Cardiac fibroblast (primary cell): ENCODE measurements at regions not wholly inside any gene's neighbourhood (a gene's known extent, or its start where the extent isn't known, plus 50 kb on each side); places are given as distances from the start of the nearest gene placed in this dataset.
A peak's percentile ranks its signal among the peaks of the same experiment; 100 is the strongest.

ENCODE experiments used
- DNase-seq, 2 donors: peaks; one replicate each; pipeline versions ENCODE4 v3.0.0 to v3.0.0-alpha.2; 2010; ENCODE audit warnings: low read depth in 2 of 2
- H3K4me3 ChIP-seq, 2 donors: replicated peaks in 1 of 2; 1 replicate in 1 of 2; 2 replicates in 1 of 2; pipeline ENCODE4 v1.5.1; 2011; ENCODE audit warnings: low read depth in 2 of 2, low read length in 2 of 2, mild to moderate bottlenecking in 2 of 2, moderate library complexity in 1 of 2
- TF ChIP-seq, protein P1 (sequence below): IDR thresholded peaks from one replicate; pipeline ENCODE4 v1.5.1; 2011; ENCODE audit warnings: low read depth, mild to moderate bottlenecking, low read length, inconsistent platforms

- TF ChIP-seq, protein P1, sequence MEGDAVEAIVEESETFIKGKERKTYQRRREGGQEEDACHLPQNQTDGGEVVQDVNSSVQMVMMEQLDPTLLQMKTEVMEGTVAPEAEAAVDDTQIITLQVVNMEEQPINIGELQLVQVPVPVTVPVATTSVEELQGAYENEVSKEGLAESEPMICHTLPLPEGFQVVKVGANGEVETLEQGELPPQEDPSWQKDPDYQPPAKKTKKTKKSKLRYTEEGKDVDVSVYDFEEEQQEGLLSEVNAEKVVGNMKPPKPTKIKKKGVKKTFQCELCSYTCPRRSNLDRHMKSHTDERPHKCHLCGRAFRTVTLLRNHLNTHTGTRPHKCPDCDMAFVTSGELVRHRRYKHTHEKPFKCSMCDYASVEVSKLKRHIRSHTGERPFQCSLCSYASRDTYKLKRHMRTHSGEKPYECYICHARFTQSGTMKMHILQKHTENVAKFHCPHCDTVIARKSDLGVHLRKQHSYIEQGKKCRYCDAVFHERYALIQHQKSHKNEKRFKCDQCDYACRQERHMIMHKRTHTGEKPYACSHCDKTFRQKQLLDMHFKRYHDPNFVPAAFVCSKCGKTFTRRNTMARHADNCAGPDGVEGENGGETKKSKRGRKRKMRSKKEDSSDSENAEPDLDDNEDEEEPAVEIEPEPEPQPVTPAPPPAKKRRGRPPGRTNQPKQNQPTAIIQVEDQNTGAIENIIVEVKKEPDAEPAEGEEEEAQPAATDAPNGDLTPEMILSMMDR, result no peak
- DNase-seq, result no peak
- no peak overlapping the region for H3K4me3 ChIP-seq
Observed at GRCh38 chr2:51145761-51146160, 113.8 kb upstream of the NRXN1 start.

DNA sequence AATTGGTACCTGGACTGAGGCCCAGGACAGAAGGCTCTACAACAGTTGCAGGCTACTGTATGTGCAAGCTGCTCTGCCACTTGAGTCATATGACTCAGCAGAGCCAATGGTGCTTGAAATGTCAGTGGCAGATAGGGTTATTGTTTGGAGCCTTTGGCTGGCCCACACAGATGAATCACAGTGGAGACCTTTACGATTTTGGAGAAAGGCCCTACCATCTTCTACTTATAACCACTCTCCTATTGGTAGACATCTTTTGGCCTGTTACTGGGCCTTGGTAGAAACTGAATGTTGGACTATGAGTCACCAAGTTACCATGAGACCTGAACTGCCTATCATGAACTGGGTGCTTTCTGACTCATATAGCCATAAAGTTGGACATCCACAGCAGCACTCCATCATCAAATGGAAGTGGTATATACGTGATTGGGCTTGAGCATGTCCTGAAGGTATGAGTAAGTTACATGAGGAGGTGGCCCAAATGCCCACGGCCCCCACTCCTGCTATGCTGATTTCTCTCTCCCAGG, 88.9 kb upstream of the NRXN1 start:
- peak in 1 of 2 donors; percentile 9 for DNase-seq
- TF ChIP-seq, protein P1, result no peak
- H3K4me3 ChIP-seq, result no peak overlapping the region

- DNase-seq, result no peak
- TF ChIP-seq, protein P1, result no peak
- no peak overlapping the region for H3K4me3 ChIP-seq
Observed at GRCh38 chr2:51111532-51111931, 79.6 kb upstream of the NRXN1 start.

GRCh38 chr2:51108794-51109193, 76.9 kb upstream of the NRXN1 start:
- H3K4me3 ChIP-seq, result no peak overlapping the region
- TF ChIP-seq, protein P1, result no peak
- DNase-seq, result no peak

DNA sequence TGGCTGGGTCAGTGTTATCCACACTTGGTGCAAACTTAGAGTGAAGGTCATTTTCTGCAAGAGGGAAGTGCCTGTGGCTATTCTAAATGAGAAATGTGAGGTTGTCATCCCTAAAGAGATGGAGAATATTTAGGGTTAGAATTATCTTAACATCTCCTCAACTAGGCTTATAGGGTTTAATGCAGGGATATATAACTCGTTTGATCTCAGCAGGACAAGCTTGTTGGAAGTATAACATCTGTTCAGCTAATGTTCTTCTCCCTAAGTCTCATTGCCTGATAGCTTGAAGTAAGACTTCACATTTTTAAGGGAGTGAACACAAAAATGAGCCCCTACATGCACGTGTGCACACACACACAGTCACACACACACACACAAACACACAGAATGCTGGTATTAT, 75.9 kb upstream of the NRXN1 start:
- TF ChIP-seq, protein P1, result no peak
- no peak overlapping the region for H3K4me3 ChIP-seq
- DNase-seq, result no peak

DNA sequence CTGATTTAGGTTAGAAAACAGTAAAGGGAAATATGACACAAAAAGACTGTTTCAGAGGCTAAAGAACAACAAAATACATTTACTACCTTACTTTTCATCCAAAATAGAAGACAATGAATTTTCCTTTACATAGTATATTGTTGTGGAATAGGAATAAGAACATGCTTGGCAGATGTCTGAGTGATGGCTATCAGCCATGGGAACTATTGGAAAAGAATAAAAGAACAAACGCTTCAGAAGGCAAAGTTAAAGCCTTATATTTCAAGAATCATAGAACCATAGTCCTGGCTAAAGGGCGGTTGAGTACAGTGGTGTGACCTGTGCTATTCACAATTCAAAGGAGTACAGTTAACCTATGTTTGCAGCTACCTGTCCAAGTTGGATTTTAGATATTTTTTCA, 73.9 kb upstream of the NRXN1 start:
- TF ChIP-seq, protein P1, result no peak
- H3K4me3 ChIP-seq, result no peak overlapping the region
- no peak for DNase-seq

DNA sequence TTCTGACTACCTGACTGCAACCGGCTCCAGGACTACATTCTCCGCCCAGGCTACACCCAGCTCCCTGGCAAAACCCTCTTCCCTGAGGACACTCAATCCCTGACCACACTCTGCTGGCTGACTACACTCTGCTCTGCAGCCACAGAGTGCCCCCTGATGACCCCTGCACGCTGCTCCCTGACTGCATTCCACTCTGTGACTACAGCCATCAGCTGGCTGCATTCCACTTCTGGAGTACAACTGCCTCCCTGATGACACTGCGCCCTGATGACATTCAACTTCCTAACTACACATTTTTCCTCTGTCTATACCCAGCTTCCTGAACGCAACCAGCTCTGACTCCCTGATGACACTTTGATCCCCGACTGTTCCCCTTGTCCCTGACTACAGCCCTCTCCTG, 71.3 kb upstream of the NRXN1 start:
- H3K4me3 ChIP-seq, result no peak overlapping the region
- DNase-seq, result peak; percentile 0 to 54
- TF ChIP-seq, protein P1, result no peak
